ENCODE measurements at regions not wholly inside any gene's neighbourhood (a gene's known extent, or its start where the extent isn't known, plus 50 kb on each side); places are given as distances from the start of the nearest gene placed in this dataset.

GRCh38 chr10:78910476-78910875 is 158.3 kb upstream of the ZMIZ1 start:
- H3K27ac ChIP-seq, result no peak overlapping the region
- POLR2A ChIA-PET (ENCODE audit: unreplicated experiment), result no interaction called here

GRCh38 chr10:78910886-78911285 is 157.9 kb upstream of the ZMIZ1 start:
- H4K20me1 ChIP-seq (ENCODE audit: insufficient read depth), result no peaks in the 10 kb centered on the region
- POLR2A ChIA-PET (ENCODE audit: unreplicated experiment), result no interaction called here
- H3K4me1 ChIP-seq (replicated peaks; ENCODE audit: insufficient read depth), result no peaks in the 10 kb centered on the region
- intact Hi-C loops (cut with micrococcal nuclease; ENCODE audit: unreplicated experiment), result no loop called here
- H3K27me3 ChIP-seq (ENCODE audit: insufficient read depth, low read depth), result no peaks in the 10 kb centered on the region
- H3K4me3 ChIP-seq, result no peak overlapping the region
- TF ChIP-seq EZH2 (IDR thresholded peaks at IDR 0.05; ENCODE audit: low read depth) (no peak), CTCF (conservative IDR thresholded peaks at IDR 0.05) (no peak)
- no peak overlapping the region for H3K4me2 ChIP-seq
- no peaks in the 10 kb centered on the region for H3K9me2 ChIP-seq (ENCODE audit: insufficient read depth)
- H3K79me2 ChIP-seq (ENCODE audit: low read depth), result no peaks in the 10 kb centered on the region
- H2AFZ ChIP-seq, result no peak overlapping the region
- no peaks in the 10 kb centered on the region for H3F3A ChIP-seq (ENCODE audit: insufficient read depth, low read depth)
- no TSS peak for BruUV-seq (replicated peaks)
- CTCF ChIA-PET, result no interaction called here
- no peaks in the 10 kb centered on the region for H3K9me3 ChIP-seq (ENCODE audit: insufficient read depth, low read depth)
- H3K36me3 ChIP-seq (ENCODE audit: low read depth), result no peaks in the 10 kb centered on the region
- DNase-seq, result no peak
- no peak overlapping the region for H3K27ac ChIP-seq

More at GRCh38 chr10:78910476-78910875, 158.3 kb upstream of the ZMIZ1 start:
- intact Hi-C loops (cut with micrococcal nuclease; ENCODE audit: unreplicated experiment), result no loop called here
- H3K4me2 ChIP-seq, result no peak overlapping the region
- no peak for TF ChIP-seq CTCF (conservative IDR thresholded peaks at IDR 0.05)
- no peak overlapping the region for H2AFZ ChIP-seq
- H3K79me2 ChIP-seq (ENCODE audit: low read depth), result no peaks in the 10 kb centered on the region
- DNase-seq, result no peak
- no peaks in the 10 kb centered on the region for H3F3A ChIP-seq (ENCODE audit: insufficient read depth, low read depth)
- H3K4me3 ChIP-seq, result no peak overlapping the region
- no peaks in the 10 kb centered on the region for H3K9me3 ChIP-seq (ENCODE audit: insufficient read depth, low read depth)
- H3K27me3 ChIP-seq (ENCODE audit: insufficient read depth, low read depth), result no peaks in the 10 kb centered on the region
- H4K20me1 ChIP-seq (ENCODE audit: insufficient read depth), result no peaks in the 10 kb centered on the region
- H3K9me2 ChIP-seq (ENCODE audit: insufficient read depth), result no peaks in the 10 kb centered on the region
- CTCF ChIA-PET, result no interaction called here
- H3K4me1 ChIP-seq (replicated peaks; ENCODE audit: insufficient read depth), result no peaks in the 10 kb centered on the region
- BruUV-seq (replicated peaks), result no TSS peak
- no peaks in the 10 kb centered on the region for H3K36me3 ChIP-seq (ENCODE audit: low read depth)

- TF ChIP-seq CTCF (conservative IDR thresholded peaks at IDR 0.05), result no peak
- TF ChIP-seq EZH2 (IDR thresholded peaks at IDR 0.05; ENCODE audit: low read depth), result no peak
- intact Hi-C loops (cut with micrococcal nuclease; ENCODE audit: unreplicated experiment), result no loop called here
- H4K20me1 ChIP-seq (ENCODE audit: insufficient read depth), result no peaks in the 10 kb centered on the region
- no peak for DNase-seq
- no peak overlapping the region for H2AFZ ChIP-seq
- H3K9me3 ChIP-seq (ENCODE audit: insufficient read depth, low read depth), result no peaks in the 10 kb centered on the region
- ChIA-PET POLR2A (ENCODE audit: unreplicated experiment) (no interaction called here), CTCF (no interaction called here)
- H3K27me3 ChIP-seq (ENCODE audit: insufficient read depth, low read depth), result no peaks in the 10 kb centered on the region
- H3K79me2 ChIP-seq (ENCODE audit: low read depth), result no peaks in the 10 kb centered on the region
- no peaks in the 10 kb centered on the region for H3K36me3 ChIP-seq (ENCODE audit: low read depth)
- H3K4me1 ChIP-seq (replicated peaks; ENCODE audit: insufficient read depth), result no peaks in the 10 kb centered on the region
- H3F3A ChIP-seq (ENCODE audit: insufficient read depth, low read depth), result no peaks in the 10 kb centered on the region
- no peak overlapping the region for H3K4me2 ChIP-seq
- no peak overlapping the region for H3K4me3 ChIP-seq
- no peaks in the 10 kb centered on the region for H3K9me2 ChIP-seq (ENCODE audit: insufficient read depth)
- BruUV-seq (replicated peaks), result no TSS peak
- no peak overlapping the region for H3K27ac ChIP-seq
These were observed 157.0 kb upstream of the ZMIZ1 start for GRCh38 chr10:78911533-78912340.

All from PC-9 (cell line).